ENCODE measurements at regions not wholly inside any gene's neighbourhood (a gene's known extent, or its start where the extent isn't known, plus 50 kb on each side); places are given as distances from the start of the nearest gene placed in this dataset.

DNA sequence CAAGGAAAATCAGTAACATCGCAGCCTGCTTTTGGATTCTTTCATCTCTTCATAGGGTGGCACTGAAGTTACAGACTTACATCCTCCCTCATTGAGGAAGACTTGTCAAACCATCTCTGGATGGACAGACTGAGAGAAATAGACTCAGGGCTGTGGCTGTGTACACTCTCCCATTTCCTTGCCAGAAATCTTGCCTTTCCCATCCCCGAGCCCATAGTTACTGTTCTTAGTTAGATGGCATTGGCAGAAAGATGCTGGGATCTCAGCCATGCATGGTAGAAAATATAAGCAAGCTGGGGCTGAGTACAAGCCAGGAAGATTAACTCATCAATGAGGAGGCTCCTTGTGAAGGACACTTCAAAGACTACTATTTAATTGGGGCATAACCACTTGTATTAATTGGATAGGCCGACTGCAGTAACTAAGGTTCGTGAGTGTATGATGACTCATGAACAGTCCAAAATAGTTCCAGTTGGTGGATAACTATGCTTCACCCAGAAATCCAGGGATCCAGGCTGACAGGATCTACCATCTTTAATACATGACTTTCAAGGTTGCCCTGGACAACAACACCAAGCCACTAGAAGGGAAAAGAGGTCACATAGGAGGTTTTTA is 137.9 kb downstream of the TMEM38B start:
- H3K79me1 ChIP-seq (ENCODE audit: insufficient read depth, low read depth, low read length, poor library complexity, severe bottlenecking) = no peaks in the 10 kb centered on the region
- no peak overlapping the region for H3K56ac ChIP-seq (ENCODE audit: insufficient read length, low read depth, low read length)
- no peak overlapping the region for H2AK5ac ChIP-seq (ENCODE audit: insufficient read length, low read length)
- no peak overlapping the region for H4K8ac ChIP-seq (replicated peaks; ENCODE audit: insufficient read length, low read depth, low read length)
- Mint-ChIP-seq H3K27me3 (ENCODE audit: low read depth) (no peaks in the 10 kb centered on the region), H3K27ac (no peak overlapping the region), H3K36me3 (ENCODE audit: insufficient read depth in 1 of 3, low read depth in 3 of 3) (no peaks in the 10 kb centered on the region), H3K9me3 (no peaks in the 10 kb centered on the region), H3K4me1 (peaks cover 18 to 22% of the 10 kb centered on the region in 2 experiments), H3K4me3 (no peak overlapping the region)
- no peak overlapping the region for H3K23ac ChIP-seq (ENCODE audit: insufficient read length, low read depth, low read length)
- no CpG with 5 or more reads among the region's 4 CpGs for WGBS (ENCODE audit: extremely low coverage, insufficient read length, low lambda C conversion rate)
- H3K9me3 ChIP-seq (ENCODE audit: control insufficient read depth, low read depth, low read length) = no peaks in the 10 kb centered on the region
- no peaks in the 10 kb centered on the region for H3K27me3 ChIP-seq (ENCODE audit: insufficient read depth, low read length)
- no peak overlapping the region for H2BK5ac ChIP-seq (ENCODE audit: insufficient read length, low read length)
- H2BK120ac ChIP-seq (ENCODE audit: low read depth, low read length, poor library complexity, severe bottlenecking) = no peak overlapping the region
- no peak overlapping the region for H2AFZ ChIP-seq (ENCODE audit: low read length)
- H3K27ac ChIP-seq (ENCODE audit: insufficient read length, low read depth, low read length) = no peak overlapping the region
- no peaks in the 10 kb centered on the region; the same call in 1 of the 2 replicates for H3K4me1 ChIP-seq (ENCODE audit: insufficient read depth, low read length)
- no peak overlapping the region for H3K14ac ChIP-seq (ENCODE audit: insufficient read depth, low read length)
- no peak overlapping the region for H3K4ac ChIP-seq (ENCODE audit: low read depth, low read length)
- no peak for DNase-seq
- TF ChIP-seq, protein P1, sequence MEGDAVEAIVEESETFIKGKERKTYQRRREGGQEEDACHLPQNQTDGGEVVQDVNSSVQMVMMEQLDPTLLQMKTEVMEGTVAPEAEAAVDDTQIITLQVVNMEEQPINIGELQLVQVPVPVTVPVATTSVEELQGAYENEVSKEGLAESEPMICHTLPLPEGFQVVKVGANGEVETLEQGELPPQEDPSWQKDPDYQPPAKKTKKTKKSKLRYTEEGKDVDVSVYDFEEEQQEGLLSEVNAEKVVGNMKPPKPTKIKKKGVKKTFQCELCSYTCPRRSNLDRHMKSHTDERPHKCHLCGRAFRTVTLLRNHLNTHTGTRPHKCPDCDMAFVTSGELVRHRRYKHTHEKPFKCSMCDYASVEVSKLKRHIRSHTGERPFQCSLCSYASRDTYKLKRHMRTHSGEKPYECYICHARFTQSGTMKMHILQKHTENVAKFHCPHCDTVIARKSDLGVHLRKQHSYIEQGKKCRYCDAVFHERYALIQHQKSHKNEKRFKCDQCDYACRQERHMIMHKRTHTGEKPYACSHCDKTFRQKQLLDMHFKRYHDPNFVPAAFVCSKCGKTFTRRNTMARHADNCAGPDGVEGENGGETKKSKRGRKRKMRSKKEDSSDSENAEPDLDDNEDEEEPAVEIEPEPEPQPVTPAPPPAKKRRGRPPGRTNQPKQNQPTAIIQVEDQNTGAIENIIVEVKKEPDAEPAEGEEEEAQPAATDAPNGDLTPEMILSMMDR (conservative IDR thresholded peaks at IDR 0.05) = no peak
- H3K4me2 ChIP-seq (ENCODE audit: insufficient read depth, insufficient read length, low read length) = no peak overlapping the region
- H2BK15ac ChIP-seq (ENCODE audit: low read depth, low read length) = no peak overlapping the region
- no peak overlapping the region for H3K18ac ChIP-seq (ENCODE audit: insufficient read length, low read depth, low read length)
- no peak overlapping the region for H4K5ac ChIP-seq (ENCODE audit: insufficient read length, low read depth, low read length)
- no peaks in the 10 kb centered on the region for H3K23me2 ChIP-seq (ENCODE audit: insufficient read length, low read depth, low read length, poor library complexity, severe bottlenecking)
- no peak overlapping the region for H3K9ac ChIP-seq (ENCODE audit: extremely low read depth, insufficient read length, low read length)
- no peaks in the 10 kb centered on the region for H4K20me1 ChIP-seq (ENCODE audit: control insufficient read depth, insufficient read depth, insufficient read length)
- H3T11ph ChIP-seq (ENCODE audit: low read length) = no peak overlapping the region
- no peak overlapping the region for H4K91ac ChIP-seq (ENCODE audit: insufficient read length, low read depth, low read length)
- no peak overlapping the region for H2BK20ac ChIP-seq (ENCODE audit: low read depth, low read length, poor library complexity, severe bottlenecking)
- H2BK12ac ChIP-seq (ENCODE audit: insufficient read length, low read depth, low read length) = no peak overlapping the region
- no peaks in the 10 kb centered on the region for H3K79me2 ChIP-seq (ENCODE audit: insufficient read depth, low read length)

All from H9 (cell line).